ENCODE measurements at regions not wholly inside any gene's neighbourhood (a gene's known extent, or its start where the extent isn't known, plus 50 kb on each side); places are given as distances from the start of the nearest gene placed in this dataset.

DNA sequence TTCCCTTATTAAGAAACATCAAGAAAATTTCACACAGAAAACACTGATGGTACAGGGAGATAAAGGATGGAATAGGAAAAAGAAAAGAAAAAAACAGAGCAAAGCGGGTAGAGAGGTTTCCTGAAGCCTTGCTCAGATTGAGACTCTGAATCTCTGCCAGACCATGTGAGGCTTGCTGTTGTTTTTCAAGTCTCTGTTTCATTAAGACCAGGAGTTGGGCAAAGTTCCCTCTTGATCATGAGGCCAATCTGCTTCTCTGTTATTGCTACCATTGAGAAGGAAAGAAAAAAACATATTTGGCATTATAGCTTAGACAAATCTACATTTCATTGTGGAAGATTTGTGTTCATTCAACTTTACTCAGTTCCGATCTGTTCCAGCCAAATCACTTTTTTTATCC lies 201.6 kb upstream of the SOX9 start:
- H3K4me3 ChIP-seq (ENCODE audit: low read depth, low read length): no peak overlapping the region
- no peak for TF ChIP-seq CTCF (IDR thresholded peaks at IDR 0.05; ENCODE audit: insufficient read depth, low read depth, low read length)
- peak; percentile 27 for DNase-seq (ENCODE audit: low read depth)

GRCh38 chr17:71919896-71920295 lies 200.9 kb upstream of the SOX9 start:
- no peak overlapping the region for H3K4me3 ChIP-seq (ENCODE audit: low read depth, low read length)
- TF ChIP-seq CTCF (IDR thresholded peaks at IDR 0.05; ENCODE audit: insufficient read depth, low read depth, low read length): no peak
- DNase-seq (ENCODE audit: low read depth): no peak

GRCh38 chr17:71921796-71922195 lies 199.0 kb upstream of the SOX9 start:
- H3K4me3 ChIP-seq (ENCODE audit: low read depth, low read length): no peak overlapping the region
- TF ChIP-seq CTCF (IDR thresholded peaks at IDR 0.05; ENCODE audit: insufficient read depth, low read depth, low read length): no peak
- DNase-seq (ENCODE audit: low read depth): no peak

DNA sequence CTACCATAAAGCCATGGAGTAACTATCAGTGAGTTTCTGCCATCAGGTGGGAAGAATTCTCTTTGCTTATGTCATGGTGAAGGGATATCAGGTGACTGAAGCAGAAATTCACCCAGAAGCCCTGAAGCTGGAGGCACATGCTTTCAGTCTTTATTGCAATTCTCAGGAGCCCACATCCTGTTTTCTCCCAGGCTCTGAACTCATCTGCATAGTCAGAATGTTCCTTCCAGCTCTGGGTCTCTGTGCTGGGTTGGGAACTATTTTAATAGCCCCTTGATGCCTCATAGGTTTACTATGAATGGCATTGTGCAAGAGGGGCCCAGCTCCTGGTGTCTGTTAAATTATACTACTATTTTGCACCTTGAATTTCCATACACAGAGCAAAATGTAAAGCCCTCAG lies 198.4 kb upstream of the SOX9 start:
- H3K4me3 ChIP-seq (ENCODE audit: low read depth, low read length): no peak overlapping the region
- no peak for TF ChIP-seq CTCF (IDR thresholded peaks at IDR 0.05; ENCODE audit: insufficient read depth, low read depth, low read length)
- DNase-seq (ENCODE audit: low read depth): peak; percentile 58

DNA sequence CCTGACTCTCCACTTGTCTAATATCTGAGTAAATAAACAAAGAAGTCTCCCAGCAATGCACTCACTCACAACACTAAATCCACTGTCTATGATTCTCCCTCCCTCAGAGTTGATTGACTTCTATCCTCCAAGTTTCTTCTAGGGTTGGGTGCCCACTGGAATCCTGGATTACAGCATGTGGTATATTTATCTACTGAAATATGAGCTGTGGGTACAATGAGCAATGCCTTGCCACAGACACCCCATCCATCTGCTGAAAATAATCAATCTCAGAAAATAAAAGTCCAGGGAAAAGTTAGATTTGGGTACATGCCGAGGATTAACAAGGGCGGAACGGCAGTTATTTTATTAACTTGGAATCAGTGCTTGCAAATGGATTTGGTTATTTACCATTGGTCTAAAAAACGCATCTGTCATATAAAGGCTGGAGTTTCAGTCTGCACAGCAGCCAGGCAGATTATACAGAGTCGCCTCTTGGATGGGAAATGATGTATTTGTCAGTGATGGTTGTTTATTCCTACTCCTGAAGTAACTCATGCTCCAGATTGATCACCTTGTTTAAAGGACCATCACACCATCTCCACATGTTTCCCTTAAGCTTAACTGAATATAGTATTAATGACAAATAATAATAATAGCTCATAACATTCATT lies 193.9 kb upstream of the SOX9 start:
- no peak for DNase-seq (ENCODE audit: low read depth)
- no peak overlapping the region for H3K4me3 ChIP-seq (ENCODE audit: low read depth, low read length)
- no peak for TF ChIP-seq CTCF (IDR thresholded peaks at IDR 0.05; ENCODE audit: insufficient read depth, low read depth, low read length)

DNA sequence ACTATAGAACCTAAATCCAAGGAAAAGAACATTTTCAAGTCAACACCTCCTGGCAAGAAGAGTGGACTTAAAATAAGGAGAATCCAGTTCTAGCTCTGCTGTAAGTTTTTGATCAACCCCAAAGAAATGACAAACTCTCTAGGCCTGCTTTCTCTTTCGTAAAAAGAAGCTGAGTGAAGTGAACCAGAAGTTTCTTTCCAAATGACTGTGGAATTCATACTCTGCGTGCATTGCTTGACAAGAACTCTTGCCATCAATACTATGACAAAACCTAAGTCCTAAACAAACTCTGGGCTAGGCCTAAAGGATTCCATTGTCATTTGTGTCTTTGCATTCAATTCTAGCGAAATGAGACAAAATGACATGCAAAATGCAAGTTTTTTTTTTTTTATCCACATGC lies 187.5 kb upstream of the SOX9 start:
- no peak for DNase-seq (ENCODE audit: low read depth)
- TF ChIP-seq CTCF (IDR thresholded peaks at IDR 0.05; ENCODE audit: insufficient read depth, low read depth, low read length): no peak
- no peak overlapping the region for H3K4me3 ChIP-seq (ENCODE audit: low read depth, low read length)

- TF ChIP-seq CTCF (IDR thresholded peaks at IDR 0.05; ENCODE audit: insufficient read depth, low read depth, low read length): no peak
- no peak overlapping the region for H3K4me3 ChIP-seq (ENCODE audit: low read depth, low read length)
- no peak for DNase-seq (ENCODE audit: low read depth)
Measured at GRCh38 chr17:71934520-71934919, 186.3 kb upstream of the SOX9 start.

Data from fibroblast of villous mesenchyme (primary cell).